Retinal pigment epithelial cell (primary cell): ENCODE measurements at regions not wholly inside any gene's neighbourhood (a gene's known extent, or its start where the extent isn't known, plus 50 kb on each side); places are given as distances from the start of the nearest gene placed in this dataset.
"Not testable (repeated sequence)": the region's sequence is repeated elsewhere in the genome, so short reads cannot be mapped to it uniquely, and the experiment has no call there.

Experiments used
- DNase-seq: peaks from one replicate; pipeline ENCODE4 v3.0.0-alpha.2; 2010; ENCODE audit warnings: low read depth
- H3K4me3 ChIP-seq: 2 replicates; pipeline ENCODE4 v1.5.1; 2011; ENCODE audit warnings: mild to moderate bottlenecking, low read length, control low read depth, moderate library complexity
- TF ChIP-seq, protein P1 (sequence below): conservative IDR thresholded peaks from 2 replicates; pipeline ENCODE4 v1.5.1; 2011; ENCODE audit warnings: low read depth, low read length, control low read depth, inconsistent platforms

DNA sequence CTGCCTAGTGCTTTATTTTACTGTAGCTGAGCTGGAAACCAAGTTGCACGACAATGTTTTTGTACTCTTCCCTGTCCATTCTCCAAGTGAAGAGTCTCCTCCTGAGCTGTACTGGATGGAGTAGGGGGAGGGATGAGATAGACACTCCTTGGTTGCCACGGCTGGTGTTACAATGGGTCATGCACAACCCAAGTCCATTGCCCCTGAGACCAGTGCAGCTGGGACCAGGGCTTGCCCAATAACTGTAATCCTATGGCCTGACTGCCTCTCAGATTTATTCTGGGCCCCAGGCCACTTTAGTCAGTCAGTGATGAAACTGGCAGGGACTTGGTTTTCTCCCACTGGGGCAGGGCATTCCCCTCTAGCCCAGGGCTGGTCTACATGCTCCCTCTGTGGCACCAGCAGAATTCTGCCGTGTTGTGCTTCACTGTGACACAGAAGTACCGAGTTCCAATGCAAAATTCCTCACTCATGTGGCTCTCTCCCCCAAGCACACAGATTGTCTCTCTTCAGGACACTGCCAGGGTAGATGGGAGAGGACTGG, 203.3 kb upstream of the PCDH18 start:
- H3K4me3 ChIP-seq: no peak overlapping the region
- DNase-seq: no peak
- TF ChIP-seq, protein P1, sequence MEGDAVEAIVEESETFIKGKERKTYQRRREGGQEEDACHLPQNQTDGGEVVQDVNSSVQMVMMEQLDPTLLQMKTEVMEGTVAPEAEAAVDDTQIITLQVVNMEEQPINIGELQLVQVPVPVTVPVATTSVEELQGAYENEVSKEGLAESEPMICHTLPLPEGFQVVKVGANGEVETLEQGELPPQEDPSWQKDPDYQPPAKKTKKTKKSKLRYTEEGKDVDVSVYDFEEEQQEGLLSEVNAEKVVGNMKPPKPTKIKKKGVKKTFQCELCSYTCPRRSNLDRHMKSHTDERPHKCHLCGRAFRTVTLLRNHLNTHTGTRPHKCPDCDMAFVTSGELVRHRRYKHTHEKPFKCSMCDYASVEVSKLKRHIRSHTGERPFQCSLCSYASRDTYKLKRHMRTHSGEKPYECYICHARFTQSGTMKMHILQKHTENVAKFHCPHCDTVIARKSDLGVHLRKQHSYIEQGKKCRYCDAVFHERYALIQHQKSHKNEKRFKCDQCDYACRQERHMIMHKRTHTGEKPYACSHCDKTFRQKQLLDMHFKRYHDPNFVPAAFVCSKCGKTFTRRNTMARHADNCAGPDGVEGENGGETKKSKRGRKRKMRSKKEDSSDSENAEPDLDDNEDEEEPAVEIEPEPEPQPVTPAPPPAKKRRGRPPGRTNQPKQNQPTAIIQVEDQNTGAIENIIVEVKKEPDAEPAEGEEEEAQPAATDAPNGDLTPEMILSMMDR: no peak

DNA sequence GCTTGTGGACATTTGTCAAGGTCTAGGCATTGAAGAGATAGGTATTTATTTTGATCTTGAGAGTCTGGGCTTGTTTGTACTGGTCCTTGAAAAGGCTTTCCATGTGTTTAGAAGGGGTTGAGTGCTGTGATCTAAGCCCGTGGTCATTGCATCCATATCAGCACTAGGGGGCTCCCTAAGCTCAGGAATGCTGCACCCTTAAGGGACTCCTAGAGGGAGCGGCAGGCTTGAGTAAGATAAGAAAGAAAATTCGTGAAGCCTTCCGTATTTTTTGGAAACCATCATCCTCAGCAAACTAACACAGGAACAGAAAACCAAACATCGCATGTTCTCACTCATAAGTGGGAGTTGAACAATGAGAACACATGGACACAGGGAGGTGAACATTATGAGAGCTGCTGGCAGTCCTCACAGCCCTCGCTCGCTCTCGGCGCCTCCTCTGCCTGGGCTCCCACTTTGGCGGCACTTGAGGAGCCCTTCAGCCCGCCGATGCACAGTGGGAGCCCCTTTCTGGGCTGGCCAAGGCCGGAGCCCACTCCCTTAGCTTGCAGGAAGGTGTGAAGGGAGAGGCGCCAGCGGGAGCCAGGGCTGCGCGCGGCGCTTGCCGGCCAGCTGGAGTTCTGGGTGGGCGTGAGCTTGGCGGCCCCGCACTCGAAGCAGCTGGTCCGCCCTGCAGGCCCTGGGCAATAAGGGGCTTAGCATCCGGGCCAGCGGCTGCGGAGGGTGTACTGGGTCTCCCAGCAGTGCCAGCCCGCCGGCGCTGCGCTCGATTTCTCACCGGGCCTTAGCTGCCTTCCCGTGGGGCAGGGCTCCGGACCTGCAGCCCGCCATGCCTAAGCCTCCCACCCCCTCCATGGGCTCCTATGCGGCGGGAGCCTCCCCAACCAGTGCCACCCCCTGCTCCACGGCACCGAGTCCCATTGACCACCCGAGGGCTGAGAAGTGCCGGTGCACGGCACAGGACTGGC, 201.2 kb upstream of the PCDH18 start:
- DNase-seq: not testable (repeated sequence)
- TF ChIP-seq, protein P1: peak; percentile 40

DNA sequence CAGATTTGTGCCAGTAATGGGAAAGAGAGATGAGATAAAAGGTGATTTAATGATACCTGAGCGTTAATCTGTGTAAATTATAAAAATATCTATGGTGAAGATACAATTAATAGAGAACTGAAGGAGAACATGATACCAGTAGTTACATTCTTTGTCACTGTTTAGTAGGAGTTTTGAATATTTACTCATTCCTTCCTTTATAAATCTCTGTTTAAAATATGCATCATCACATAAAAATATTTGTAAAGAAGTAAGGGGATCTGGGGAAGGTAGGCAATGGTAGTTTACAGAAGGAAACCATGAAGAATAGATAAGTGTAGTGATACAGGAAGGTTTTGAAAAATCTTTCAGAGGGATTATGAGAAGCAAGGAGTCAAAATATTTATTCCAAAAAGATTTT, 190.6 kb upstream of the PCDH18 start:
- no peak for DNase-seq
- TF ChIP-seq, protein P1: no peak
- H3K4me3 ChIP-seq: no peak overlapping the region

More for the DNA sequence above, 201.2 kb upstream of the PCDH18 start:
- H3K4me3 ChIP-seq: not testable (repeated sequence)

DNA sequence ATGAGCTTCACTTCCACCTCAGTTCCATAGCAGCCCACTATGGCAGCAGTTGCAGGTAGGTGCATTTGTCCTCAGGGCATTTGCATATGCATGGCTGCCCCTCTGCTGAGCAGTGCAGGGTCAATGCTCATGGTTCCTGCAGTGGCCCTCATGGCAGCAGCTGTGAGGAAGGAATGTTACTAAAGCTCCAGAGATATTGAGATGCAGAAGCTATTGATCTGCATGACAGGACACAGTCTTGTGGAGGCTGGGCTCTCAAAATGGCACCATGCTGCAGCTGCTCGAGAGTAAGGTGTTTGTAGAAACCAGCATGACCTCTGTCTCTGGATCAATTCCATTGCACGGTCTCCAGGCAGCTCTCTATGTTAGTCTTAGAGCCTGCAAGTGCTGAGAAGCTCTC, 179.2 kb upstream of the PCDH18 start:
- H3K4me3 ChIP-seq: no peak overlapping the region
- no peak for DNase-seq
- TF ChIP-seq, protein P1: no peak

DNA sequence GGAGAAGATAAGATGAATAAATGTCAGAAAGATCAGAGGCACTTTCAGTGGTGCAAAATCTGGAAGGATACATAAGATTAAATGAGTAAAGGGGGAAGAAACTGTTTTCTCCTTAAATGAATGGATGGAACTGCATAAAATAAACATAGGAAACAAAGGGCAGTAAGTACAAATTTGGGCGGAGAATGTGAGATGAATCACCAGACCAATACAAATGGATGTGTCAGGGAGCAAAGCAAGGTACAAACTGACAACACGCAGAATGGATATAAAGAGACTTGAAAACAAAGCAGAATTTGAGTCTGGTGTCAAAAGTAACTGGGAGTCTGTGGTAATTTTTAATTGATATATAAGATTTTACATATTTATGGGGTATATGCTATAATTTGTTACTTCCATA, 175.3 kb upstream of the PCDH18 start:
- no peak for DNase-seq
- H3K4me3 ChIP-seq: no peak overlapping the region
- TF ChIP-seq, protein P1: no peak

DNA sequence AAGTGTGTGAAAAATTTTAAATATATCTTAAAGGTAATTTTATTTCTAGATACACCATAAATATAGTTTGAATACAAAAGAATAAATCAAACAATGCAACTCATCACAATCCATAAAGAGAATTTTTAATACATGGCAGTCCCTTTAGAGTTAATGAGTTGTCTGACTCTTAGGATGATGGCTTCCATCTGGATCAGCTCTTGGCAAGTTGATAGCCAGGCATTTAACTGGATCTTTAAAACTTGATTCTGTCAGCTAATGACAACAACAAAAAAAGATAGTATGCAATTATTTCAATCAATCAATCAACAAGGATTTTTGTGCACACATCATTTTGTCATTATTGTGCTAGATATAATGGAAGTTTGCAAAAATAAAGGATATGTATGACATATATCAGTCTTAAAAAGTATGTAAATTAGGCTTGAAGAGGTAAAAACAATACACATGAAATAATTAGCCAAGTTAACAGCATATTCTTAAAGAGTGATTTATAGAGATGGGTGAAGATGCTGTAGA, 174.9 kb upstream of the PCDH18 start:
- no peak for DNase-seq
- no peak overlapping the region for H3K4me3 ChIP-seq
- TF ChIP-seq, protein P1: no peak
